Fibroblast of villous mesenchyme (primary cell): ENCODE measurements at regions not wholly inside any gene's neighbourhood (a gene's known extent, or its start where the extent isn't known, plus 50 kb on each side); places are given as distances from the start of the nearest gene placed in this dataset.
"Not testable (repeated sequence)": the region's sequence is repeated elsewhere in the genome, so short reads cannot be mapped to it uniquely, and the experiment has no call there.

Source experiments
- DNase-seq: peaks from one replicate; pipeline ENCODE4 v3.0.0-alpha.2; 2010; ENCODE audit warnings: low read depth
- H3K4me3 ChIP-seq: 2 replicates; pipeline ENCODE4 v1.5.1; 2011; ENCODE audit warnings: low read depth, mild to moderate bottlenecking, low read length
- CTCF ChIP-seq: IDR thresholded peaks from 2 replicates; pipeline ENCODE4 v1.5.1; 2012; ENCODE audit warnings: low read depth, mild to moderate bottlenecking, low read length; ENCODE audit not compliant: insufficient read depth

GRCh38 chr3:135650309-135650708, 315.2 kb upstream of the PPP2R3A start:
- no peak for DNase-seq
- H3K4me3 ChIP-seq, result no peak overlapping the region
- no peak for TF ChIP-seq CTCF

- DNase-seq, result no peak
- no peak overlapping the region for H3K4me3 ChIP-seq
These were observed 313.1 kb upstream of the PPP2R3A start for GRCh38 chr3:135652388-135652787.

GRCh38 chr3:135655328-135655727, 310.2 kb upstream of the PPP2R3A start:
- no peak for DNase-seq
- H3K4me3 ChIP-seq, result no peak overlapping the region
- no peak for TF ChIP-seq CTCF

More at GRCh38 chr3:135652388-135652787, 313.1 kb upstream of the PPP2R3A start:
- TF ChIP-seq CTCF, result no peak

- DNase-seq, H3K4me3 ChIP-seq: not testable (repeated sequence)
These were observed 307.1 kb upstream of the PPP2R3A start for GRCh38 chr3:135658451-135658850.

GRCh38 chr3:135667061-135667460, 298.5 kb upstream of the PPP2R3A start:
- TF ChIP-seq CTCF, result no peak

GRCh38 chr3:135674508-135674907, 291.0 kb upstream of the PPP2R3A start:
- no peak for DNase-seq
- no peak for TF ChIP-seq CTCF
- no peak overlapping the region for H3K4me3 ChIP-seq

More at GRCh38 chr3:135667061-135667460, 298.5 kb upstream of the PPP2R3A start:
- H3K4me3 ChIP-seq, result no peak overlapping the region
- DNase-seq, result no peak

- no peak for TF ChIP-seq CTCF
- no peak overlapping the region for H3K4me3 ChIP-seq
- no peak for DNase-seq
These were observed 287.1 kb upstream of the PPP2R3A start for GRCh38 chr3:135678386-135678785.
